ENCODE measurements at regions not wholly inside any gene's neighbourhood (a gene's known extent, or its start where the extent isn't known, plus 50 kb on each side); places are given as distances from the start of the nearest gene placed in this dataset.

DNA sequence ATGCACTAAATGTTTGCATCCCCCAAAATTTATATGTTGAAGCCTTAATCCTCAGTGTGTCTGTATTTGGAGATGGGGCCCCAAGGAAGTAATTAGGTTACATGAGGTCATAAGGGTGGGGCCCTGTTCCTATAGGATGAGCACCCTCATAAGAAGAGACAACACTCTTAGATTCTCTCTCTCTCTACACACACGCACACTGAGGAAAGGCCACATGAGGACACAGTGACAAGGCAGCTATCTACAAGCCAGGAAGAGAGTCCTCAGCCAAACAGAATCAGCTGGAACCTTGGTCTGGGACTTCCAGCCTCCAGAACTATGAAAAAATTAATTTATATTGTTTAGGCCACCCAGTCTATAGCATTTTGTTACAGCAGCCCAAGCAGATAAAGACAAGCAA, 69.3 kb upstream of the NOCT start:
- Histone ChIP-seq H3F3A (ENCODE audit: control insufficient read depth, insufficient read depth) (no peaks in the 10 kb centered on the region), H3K79me2 (ENCODE audit: control insufficient read depth, low read length) (no peaks in the 10 kb centered on the region), H3K27ac (ENCODE audit: low read depth, low read length) (no peak overlapping the region), H3K9me3 (ENCODE audit: control insufficient read depth, insufficient read depth, low read length) (no peaks in the 10 kb centered on the region), H4K20me1 (ENCODE audit: control insufficient read depth, insufficient read depth, low read depth, low read length) (no peaks in the 10 kb centered on the region), H3K9me2 (replicated peaks; ENCODE audit: control insufficient read depth, low read length) (no peaks in the 10 kb centered on the region), H3K27me3 (ENCODE audit: control insufficient read depth, low read length) (no peaks in the 10 kb centered on the region), H3K4me2 (ENCODE audit: low read length) (no peak overlapping the region), H3K36me3 (ENCODE audit: control insufficient read depth, low read length) (no peaks in the 10 kb centered on the region), H3K4me3 (ENCODE audit: low read length) (no peak overlapping the region), H3K4me1 (ENCODE audit: control insufficient read depth, low read length) (no peaks in the 10 kb centered on the region)
- TF ChIP-seq, protein P1, sequence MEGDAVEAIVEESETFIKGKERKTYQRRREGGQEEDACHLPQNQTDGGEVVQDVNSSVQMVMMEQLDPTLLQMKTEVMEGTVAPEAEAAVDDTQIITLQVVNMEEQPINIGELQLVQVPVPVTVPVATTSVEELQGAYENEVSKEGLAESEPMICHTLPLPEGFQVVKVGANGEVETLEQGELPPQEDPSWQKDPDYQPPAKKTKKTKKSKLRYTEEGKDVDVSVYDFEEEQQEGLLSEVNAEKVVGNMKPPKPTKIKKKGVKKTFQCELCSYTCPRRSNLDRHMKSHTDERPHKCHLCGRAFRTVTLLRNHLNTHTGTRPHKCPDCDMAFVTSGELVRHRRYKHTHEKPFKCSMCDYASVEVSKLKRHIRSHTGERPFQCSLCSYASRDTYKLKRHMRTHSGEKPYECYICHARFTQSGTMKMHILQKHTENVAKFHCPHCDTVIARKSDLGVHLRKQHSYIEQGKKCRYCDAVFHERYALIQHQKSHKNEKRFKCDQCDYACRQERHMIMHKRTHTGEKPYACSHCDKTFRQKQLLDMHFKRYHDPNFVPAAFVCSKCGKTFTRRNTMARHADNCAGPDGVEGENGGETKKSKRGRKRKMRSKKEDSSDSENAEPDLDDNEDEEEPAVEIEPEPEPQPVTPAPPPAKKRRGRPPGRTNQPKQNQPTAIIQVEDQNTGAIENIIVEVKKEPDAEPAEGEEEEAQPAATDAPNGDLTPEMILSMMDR (IDR thresholded peaks at IDR 0.05; ENCODE audit: low read depth, low read length, poor library complexity, severe bottlenecking): no peak
- TF ChIP-seq EZH2phosphoT487 (IDR thresholded peaks at IDR 0.05; ENCODE audit: borderline replicate concordance, low read length): no peak

DNA sequence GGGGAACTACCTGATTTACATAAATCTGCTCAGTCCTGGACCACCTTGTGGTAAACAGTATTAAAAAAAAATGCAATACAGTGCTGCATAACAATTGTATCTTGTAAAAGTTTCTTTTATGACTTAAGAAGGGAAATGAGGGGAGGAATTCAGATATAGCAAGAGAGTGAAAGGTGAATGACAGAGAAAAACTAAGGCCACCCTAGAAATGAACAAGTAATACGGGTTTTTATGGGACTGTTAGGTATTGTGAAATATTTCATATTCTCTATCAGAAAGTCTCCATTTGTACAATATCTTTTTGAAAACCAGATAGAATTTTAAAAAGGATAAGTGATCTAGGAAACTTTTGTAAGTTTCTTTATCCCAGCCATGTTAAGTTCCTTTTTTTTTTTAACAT, 69.7 kb upstream of the NOCT start:
- Histone ChIP-seq H3K27ac (ENCODE audit: low read depth, low read length) (no peak overlapping the region), H3K4me2 (ENCODE audit: low read length) (no peak overlapping the region)

DNA sequence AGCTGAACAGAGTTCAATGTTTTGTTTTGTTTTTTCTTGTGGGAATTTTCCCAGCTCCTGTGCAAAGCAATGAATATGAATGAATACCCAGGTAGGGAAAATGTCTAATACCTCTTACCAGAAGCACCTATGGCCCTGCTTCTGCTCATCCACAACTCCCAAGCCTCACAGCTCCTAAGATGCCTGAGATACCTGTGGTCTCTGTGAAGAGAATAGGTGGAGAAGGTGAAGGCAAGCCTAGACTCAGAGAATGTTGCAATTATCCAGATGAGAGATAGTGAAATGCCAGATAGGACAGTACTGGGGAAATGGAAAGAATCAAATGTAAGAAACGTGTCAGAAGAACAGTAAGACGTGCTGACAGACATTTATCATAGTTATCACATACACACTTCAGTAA, 70.2 kb upstream of the NOCT start:
- no peak overlapping the region for H3K4me2 ChIP-seq (ENCODE audit: low read length)
- H3K27ac ChIP-seq (ENCODE audit: low read depth, low read length): no peak overlapping the region
- TF ChIP-seq, protein P1 (IDR thresholded peaks at IDR 0.05; ENCODE audit: low read depth, low read length, poor library complexity, severe bottlenecking): no peak

More for the DNA sequence above, 69.7 kb upstream of the NOCT start:
- no peaks in the 10 kb centered on the region for H3K36me3 ChIP-seq (ENCODE audit: control insufficient read depth, low read length)
- H3K4me1 ChIP-seq (ENCODE audit: control insufficient read depth, low read length): no peaks in the 10 kb centered on the region
- no peaks in the 10 kb centered on the region for H3F3A ChIP-seq (ENCODE audit: control insufficient read depth, insufficient read depth)
- no peak overlapping the region for H3K4me3 ChIP-seq (ENCODE audit: low read length)
- no peaks in the 10 kb centered on the region for H3K79me2 ChIP-seq (ENCODE audit: control insufficient read depth, low read length)
- H3K9me3 ChIP-seq (ENCODE audit: control insufficient read depth, insufficient read depth, low read length): no peaks in the 10 kb centered on the region
- TF ChIP-seq, protein P1 (IDR thresholded peaks at IDR 0.05; ENCODE audit: low read depth, low read length, poor library complexity, severe bottlenecking): no peak
- TF ChIP-seq EZH2phosphoT487 (IDR thresholded peaks at IDR 0.05; ENCODE audit: borderline replicate concordance, low read length): no peak
- no peaks in the 10 kb centered on the region for H3K27me3 ChIP-seq (ENCODE audit: control insufficient read depth, low read length)
- H4K20me1 ChIP-seq (ENCODE audit: control insufficient read depth, insufficient read depth, low read depth, low read length): no peaks in the 10 kb centered on the region
- H3K9me2 ChIP-seq (replicated peaks; ENCODE audit: control insufficient read depth, low read length): no peaks in the 10 kb centered on the region

DNA sequence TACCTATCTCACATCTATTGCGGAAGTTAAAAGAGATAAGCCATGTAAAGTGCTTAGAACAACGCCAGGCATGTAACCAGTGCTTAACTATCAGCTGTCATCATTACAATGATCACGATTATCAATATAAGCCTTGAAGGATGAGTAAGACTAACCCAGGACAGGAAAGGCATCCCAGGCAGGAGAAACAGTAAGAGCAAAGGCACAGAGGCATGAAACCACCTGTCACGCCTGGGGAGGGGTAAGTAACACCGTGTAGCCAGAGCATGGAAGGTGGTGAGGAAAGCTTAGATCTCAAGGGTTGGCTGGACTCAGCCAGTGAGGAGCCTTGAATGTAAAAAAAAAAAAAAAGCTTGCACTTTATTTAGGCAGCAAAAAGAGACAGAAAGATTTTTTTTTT, 71.7 kb upstream of the NOCT start:
- Histone ChIP-seq H3K4me1 (ENCODE audit: control insufficient read depth, low read length) (no peaks in the 10 kb centered on the region), H3K9me3 (ENCODE audit: control insufficient read depth, insufficient read depth, low read length) (no peaks in the 10 kb centered on the region), H3K27ac (ENCODE audit: low read depth, low read length) (no peak overlapping the region), H3K9me2 (replicated peaks; ENCODE audit: control insufficient read depth, low read length) (no peaks in the 10 kb centered on the region), H3K27me3 (ENCODE audit: control insufficient read depth, low read length) (no peaks in the 10 kb centered on the region), H3K36me3 (ENCODE audit: control insufficient read depth, low read length) (no peaks in the 10 kb centered on the region), H3K79me2 (ENCODE audit: control insufficient read depth, low read length) (no peaks in the 10 kb centered on the region), H4K20me1 (ENCODE audit: control insufficient read depth, insufficient read depth, low read depth, low read length) (no peaks in the 10 kb centered on the region), H3K4me3 (ENCODE audit: low read length) (no peak overlapping the region), H3F3A (ENCODE audit: control insufficient read depth, insufficient read depth) (no peaks in the 10 kb centered on the region), H3K4me2 (ENCODE audit: low read length) (no peak overlapping the region)
- no peak for TF ChIP-seq EZH2phosphoT487 (IDR thresholded peaks at IDR 0.05; ENCODE audit: borderline replicate concordance, low read length)
- TF ChIP-seq, protein P1 (IDR thresholded peaks at IDR 0.05; ENCODE audit: low read depth, low read length, poor library complexity, severe bottlenecking): no peak

More for the DNA sequence above, 70.2 kb upstream of the NOCT start:
- H3K79me2 ChIP-seq (ENCODE audit: control insufficient read depth, low read length): no peaks in the 10 kb centered on the region
- no peak overlapping the region for H3K4me3 ChIP-seq (ENCODE audit: low read length)
- H3K27me3 ChIP-seq (ENCODE audit: control insufficient read depth, low read length): no peaks in the 10 kb centered on the region
- no peaks in the 10 kb centered on the region for H3F3A ChIP-seq (ENCODE audit: control insufficient read depth, insufficient read depth)
- no peaks in the 10 kb centered on the region for H3K36me3 ChIP-seq (ENCODE audit: control insufficient read depth, low read length)
- no peaks in the 10 kb centered on the region for H3K4me1 ChIP-seq (ENCODE audit: control insufficient read depth, low read length)
- no peaks in the 10 kb centered on the region for H3K9me3 ChIP-seq (ENCODE audit: control insufficient read depth, insufficient read depth, low read length)
- H3K9me2 ChIP-seq (replicated peaks; ENCODE audit: control insufficient read depth, low read length): no peaks in the 10 kb centered on the region
- H4K20me1 ChIP-seq (ENCODE audit: control insufficient read depth, insufficient read depth, low read depth, low read length): no peaks in the 10 kb centered on the region

Measured in DOHH2 (cell line).